Progenitor cell of endocrine pancreas (in vitro differentiated cells): ENCODE measurements at regions not wholly inside any gene's neighbourhood (a gene's known extent, or its start where the extent isn't known, plus 50 kb on each side); places are given as distances from the start of the nearest gene placed in this dataset.

Source experiments
- DNase-seq: peaks from one replicate; pipeline ENCODE4 v3.0.0; 2021; ENCODE audit warnings: low spot score; ENCODE audit not compliant: unreplicated experiment
- H3K27ac Mint-ChIP-seq: 2 replicates; pipeline ENCODE4 v1.8.0; 2021; ENCODE audit warnings: mild to moderate bottlenecking, moderate library complexity, mixed read lengths
- H3K27me3 Mint-ChIP-seq: 2 replicates; pipeline ENCODE4 v1.8.0; 2021; ENCODE audit warnings: mixed read lengths
- H3K36me3 Mint-ChIP-seq: 2 replicates; pipeline ENCODE4 v1.8.0; 2022; ENCODE audit warnings: mixed read lengths; ENCODE audit not compliant: insufficient read depth
- H3K4me1 Mint-ChIP-seq: 2 replicates; pipeline ENCODE4 v1.8.0; 2021; ENCODE audit warnings: low read depth, mixed read lengths
- H3K4me3 Mint-ChIP-seq: 2 replicates; pipeline ENCODE4 v1.8.0; 2021; ENCODE audit warnings: low read depth, mild to moderate bottlenecking, moderate library complexity, mixed read lengths
- H3K9me3 Mint-ChIP-seq: 2 replicates; pipeline ENCODE4 v1.8.0; 2021; ENCODE audit warnings: low read depth, mixed read lengths
- TF ChIP-seq, protein P1 (sequence below): fragments of 200-600 bp; sonication (generic); IDR thresholded peaks from one replicate; pipeline ENCODE4 v1.5.0; 2021; ENCODE audit warnings: antibody characterized with exemption, mild to moderate bottlenecking; ENCODE audit not compliant: unreplicated experiment

DNA sequence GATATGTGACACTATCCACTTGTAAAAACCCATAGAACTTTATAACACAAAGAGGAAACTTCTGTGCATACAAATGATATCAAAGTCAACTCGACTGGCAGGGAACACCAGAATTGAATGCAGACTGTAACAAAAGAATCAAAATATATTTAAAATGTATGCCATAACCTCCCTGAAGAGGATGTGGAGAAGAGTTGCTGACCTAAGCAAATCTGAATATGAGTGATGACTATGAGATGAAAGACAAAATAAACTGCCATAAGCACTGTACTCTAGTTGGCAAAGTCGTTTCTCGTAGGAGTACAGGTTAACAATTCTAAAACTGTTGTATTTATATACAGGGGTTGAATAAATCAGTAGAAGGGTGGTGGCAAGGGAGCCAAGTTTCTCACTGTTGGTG, 482.1 kb downstream of the OCA2 start:
- Mint-ChIP-seq H3K36me3 (no peaks in the 10 kb centered on the region), H3K9me3 (no peaks in the 10 kb centered on the region), H3K4me1 (peaks cover 1% of the 10 kb centered on the region), H3K4me3 (no peak overlapping the region), H3K27ac (no peak overlapping the region), H3K27me3 (no peaks in the 10 kb centered on the region)
- no peak for DNase-seq
- TF ChIP-seq, protein P1, sequence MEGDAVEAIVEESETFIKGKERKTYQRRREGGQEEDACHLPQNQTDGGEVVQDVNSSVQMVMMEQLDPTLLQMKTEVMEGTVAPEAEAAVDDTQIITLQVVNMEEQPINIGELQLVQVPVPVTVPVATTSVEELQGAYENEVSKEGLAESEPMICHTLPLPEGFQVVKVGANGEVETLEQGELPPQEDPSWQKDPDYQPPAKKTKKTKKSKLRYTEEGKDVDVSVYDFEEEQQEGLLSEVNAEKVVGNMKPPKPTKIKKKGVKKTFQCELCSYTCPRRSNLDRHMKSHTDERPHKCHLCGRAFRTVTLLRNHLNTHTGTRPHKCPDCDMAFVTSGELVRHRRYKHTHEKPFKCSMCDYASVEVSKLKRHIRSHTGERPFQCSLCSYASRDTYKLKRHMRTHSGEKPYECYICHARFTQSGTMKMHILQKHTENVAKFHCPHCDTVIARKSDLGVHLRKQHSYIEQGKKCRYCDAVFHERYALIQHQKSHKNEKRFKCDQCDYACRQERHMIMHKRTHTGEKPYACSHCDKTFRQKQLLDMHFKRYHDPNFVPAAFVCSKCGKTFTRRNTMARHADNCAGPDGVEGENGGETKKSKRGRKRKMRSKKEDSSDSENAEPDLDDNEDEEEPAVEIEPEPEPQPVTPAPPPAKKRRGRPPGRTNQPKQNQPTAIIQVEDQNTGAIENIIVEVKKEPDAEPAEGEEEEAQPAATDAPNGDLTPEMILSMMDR: no peak

GRCh38 chr15:27608248-27608647, 490.9 kb downstream of the OCA2 start:
- Mint-ChIP-seq H3K27ac (no peak overlapping the region), H3K36me3 (no peaks in the 10 kb centered on the region), H3K27me3 (no peaks in the 10 kb centered on the region), H3K9me3 (peaks cover 3% of the 10 kb centered on the region), H3K4me3 (no peak overlapping the region), H3K4me1 (no peaks in the 10 kb centered on the region)
- TF ChIP-seq, protein P1: no peak
- no peak for DNase-seq

DNA sequence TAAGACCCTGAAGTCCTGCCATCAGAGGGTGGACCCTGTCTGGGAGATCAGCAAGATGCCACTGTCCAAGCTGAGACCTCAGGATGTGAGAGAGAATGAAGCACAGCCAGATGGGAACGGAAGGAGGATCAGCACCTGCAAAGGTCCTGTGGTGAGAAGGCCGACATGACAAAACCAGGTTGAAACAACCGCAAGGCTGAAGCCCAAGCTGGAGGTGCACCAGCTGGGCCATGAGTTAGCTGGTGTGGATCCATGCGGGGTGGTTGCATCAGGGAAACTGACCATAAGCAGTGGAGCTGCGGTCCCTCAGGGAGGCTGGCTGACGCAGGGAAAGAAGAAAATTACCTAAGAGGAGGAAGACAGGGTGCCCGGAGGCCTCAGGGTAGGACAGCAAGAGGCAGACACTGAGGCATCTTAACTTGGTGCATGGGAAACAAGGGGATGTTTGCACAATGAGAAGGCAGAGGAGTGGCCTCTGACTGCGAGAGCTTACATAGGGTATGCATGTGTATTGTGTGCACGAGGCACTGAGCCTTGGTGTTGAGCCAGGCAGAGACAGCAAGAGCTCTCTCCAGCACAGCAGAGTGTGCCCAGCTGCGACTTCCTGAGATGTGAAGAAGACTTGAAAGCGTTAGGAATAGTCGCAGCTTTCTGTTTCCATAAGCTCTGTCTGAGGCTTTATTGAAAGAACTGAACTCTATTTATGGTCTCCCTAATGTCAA, 497.7 kb downstream of the OCA2 start:
- Mint-ChIP-seq H3K4me3 (no peak overlapping the region), H3K36me3 (no peaks in the 10 kb centered on the region), H3K9me3 (peaks cover 3% of the 10 kb centered on the region), H3K27ac (no peak overlapping the region), H3K4me1 (peaks cover 3% of the 10 kb centered on the region), H3K27me3 (no peaks in the 10 kb centered on the region)
- no peak for DNase-seq
- TF ChIP-seq, protein P1: no peak

GRCh38 chr15:27599034-27599433, 500.1 kb downstream of the OCA2 start:
- Mint-ChIP-seq H3K36me3 (no peaks in the 10 kb centered on the region), H3K4me1 (peaks cover 3% of the 10 kb centered on the region), H3K9me3 (peaks cover 3% of the 10 kb centered on the region), H3K27ac (no peak overlapping the region), H3K4me3 (no peak overlapping the region), H3K27me3 (peaks cover 10% of the 10 kb centered on the region)
- TF ChIP-seq, protein P1: no peak
- no peak for DNase-seq

GRCh38 chr15:27598251-27599009, 500.7 kb downstream of the OCA2 start:
- H3K4me1 Mint-ChIP-seq: peaks cover 3% of the 10 kb centered on the region
- no peak overlapping the region for H3K4me3 Mint-ChIP-seq

More at GRCh38 chr15:27598251-27599009, 500.7 kb downstream of the OCA2 start:
- H3K27ac Mint-ChIP-seq: no peak overlapping the region
- TF ChIP-seq, protein P1: no peak
- H3K36me3 Mint-ChIP-seq: no peaks in the 10 kb centered on the region
- no peaks in the 10 kb centered on the region for H3K9me3 Mint-ChIP-seq
- peaks cover 10% of the 10 kb centered on the region for H3K27me3 Mint-ChIP-seq
- no peak for DNase-seq
